Glomerular visceral epithelial cell (primary cell): ENCODE measurements at regions not wholly inside any gene's neighbourhood (a gene's known extent, or its start where the extent isn't known, plus 50 kb on each side); places are given as distances from the start of the nearest gene placed in this dataset.

ENCODE experiments used
- DNase-seq: peaks from one replicate; pipeline ENCODE4 v3.0.0-alpha.2; 2016; ENCODE audit errors: extremely low spot score

DNA sequence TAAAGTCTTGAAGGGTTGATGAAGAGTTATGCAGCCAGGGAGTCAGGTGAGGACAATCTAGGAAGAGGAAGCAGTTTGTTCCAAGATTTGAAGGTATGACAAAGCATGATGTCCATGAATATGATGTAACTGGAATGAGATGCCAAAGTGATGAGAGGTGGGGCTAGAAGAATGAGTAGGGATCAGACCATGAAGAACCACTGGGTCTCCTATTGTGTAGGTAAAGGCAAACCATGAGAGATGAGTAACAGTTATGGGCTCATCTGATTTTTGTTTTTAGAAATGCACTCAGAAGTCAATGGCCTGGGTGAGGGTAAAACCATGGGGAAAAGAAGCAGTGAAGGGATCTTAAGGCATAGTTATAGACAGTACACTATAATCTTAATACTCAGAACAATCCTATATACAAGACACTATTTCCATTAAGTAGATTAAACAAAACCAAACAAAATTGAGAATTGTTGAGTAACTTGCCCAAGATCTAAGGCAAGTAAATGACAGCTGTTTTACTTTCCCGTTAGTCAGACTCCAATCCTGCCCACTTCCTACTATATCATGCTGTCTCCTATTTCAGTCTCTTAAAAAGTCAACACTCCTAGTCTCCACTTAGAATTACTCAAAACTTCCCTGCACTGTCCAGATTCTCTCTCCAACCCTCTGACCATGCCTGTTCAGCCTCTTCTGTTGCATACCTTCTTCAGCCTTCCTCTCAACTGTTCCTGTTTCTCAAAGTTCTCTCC is 393.8 kb upstream of the MEF2C start:
- no peak for DNase-seq

DNA sequence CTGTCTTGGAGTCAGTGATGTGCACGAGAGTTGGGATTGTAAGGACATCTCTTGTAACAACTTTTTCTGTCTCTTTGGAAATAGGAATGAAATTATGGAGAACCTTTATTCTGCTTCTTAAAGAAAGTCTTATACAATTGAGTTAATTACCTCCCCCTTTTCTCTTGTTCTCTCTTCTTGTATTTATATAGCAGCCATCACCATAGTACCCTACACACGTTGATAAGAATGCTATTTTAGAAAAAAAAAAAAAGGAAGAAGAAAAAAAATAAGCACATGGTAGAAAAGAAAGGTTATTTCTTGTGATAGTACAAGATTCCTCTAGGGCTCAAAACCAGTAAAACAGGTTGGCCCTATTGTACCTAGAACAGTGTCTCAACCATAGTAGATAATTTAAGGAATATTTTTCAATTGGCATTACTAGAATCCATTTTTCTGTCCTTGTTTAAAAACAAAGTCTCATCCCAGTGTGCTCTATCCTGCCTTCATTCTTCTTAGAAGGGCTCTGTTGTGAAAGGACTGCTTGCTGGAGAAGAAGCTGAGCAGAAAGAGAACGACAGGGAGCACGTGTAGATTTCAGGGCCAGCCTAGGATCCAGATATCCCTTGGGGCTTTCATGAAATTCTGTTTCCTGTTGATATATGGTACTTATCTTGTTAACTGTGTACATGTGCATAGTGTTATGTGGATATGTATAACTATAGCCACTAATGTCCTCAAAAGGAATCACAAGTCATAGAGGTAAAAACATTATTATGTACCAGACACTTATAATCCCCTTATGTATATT is 392.3 kb upstream of the MEF2C start:
- no peak for DNase-seq

DNA sequence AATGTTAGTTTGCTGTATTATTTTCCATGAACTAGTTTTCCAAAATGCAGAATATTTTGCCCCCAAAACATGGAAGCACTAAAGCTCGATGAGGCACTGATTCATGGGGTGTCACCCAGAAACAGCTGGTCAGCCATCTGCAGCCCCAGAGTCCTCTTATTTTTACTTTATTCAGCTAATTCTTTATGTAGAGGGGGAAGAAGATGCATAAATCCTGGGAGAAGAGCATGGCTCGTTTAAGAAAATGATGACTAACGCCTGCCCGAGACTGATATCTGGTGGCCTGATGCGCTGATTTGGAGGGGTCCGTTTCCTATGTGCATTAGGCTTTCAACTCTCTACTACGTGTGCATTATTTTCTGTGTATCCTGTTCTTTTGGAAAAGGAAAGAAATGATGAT is 390.3 kb upstream of the MEF2C start:
- DNase-seq, result no peak

DNA sequence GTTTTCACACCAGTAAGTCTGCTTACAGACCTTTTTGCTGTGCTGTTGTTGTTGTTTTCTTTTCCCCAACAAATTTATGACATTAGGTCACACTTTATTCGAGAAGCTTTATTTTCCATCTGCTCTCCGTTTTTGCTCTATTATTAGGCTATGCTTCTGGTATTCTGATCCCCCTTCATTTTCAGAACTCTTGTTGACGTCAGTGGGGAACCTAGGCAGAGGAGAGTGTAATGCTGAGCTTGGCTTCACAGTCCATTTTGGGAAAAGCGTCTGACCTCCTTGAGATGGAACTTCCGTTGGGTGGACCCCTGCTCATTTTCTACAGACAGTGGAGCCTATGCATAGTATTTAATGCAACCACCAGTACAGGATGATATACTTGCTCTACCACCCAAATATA is 387.9 kb upstream of the MEF2C start:
- no peak for DNase-seq

DNA sequence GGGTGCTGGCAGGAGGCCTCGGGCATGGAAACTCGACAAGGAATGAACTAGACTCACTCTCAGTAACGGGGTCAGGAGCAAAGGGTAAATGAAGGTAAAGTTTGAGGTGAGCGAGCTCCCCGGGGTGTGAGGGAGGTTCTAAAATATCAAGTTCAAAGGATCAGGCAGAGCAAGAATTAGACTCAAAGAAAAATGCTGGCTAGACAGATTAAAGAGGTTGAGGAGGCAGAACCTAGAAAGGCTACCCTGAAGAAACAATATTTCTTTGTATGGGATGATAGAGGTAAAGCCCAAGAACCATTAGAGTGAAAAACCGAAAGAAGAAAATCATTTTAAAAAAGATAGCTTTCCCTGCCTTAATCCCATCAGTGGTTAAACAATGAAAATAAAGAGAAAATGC is 386.7 kb upstream of the MEF2C start:
- DNase-seq, result no peak

DNA sequence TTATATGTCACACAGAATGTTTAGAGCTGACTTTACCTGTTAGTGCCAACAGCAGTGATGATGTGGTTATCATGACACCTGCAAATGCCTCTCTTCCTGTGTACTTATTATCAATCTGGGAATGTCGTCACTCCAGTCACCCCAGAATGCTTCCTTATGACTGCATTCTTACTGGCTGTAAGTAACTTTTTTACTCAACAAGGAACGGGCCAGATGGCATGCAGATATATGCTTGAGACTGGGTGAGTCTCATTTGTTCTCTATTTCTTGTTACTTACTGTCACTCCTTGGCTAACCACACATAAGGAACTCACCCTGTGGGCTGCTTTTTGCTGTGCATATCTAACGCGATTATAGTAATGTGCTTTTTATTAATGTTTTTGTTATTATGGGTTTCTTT is 385.5 kb upstream of the MEF2C start:
- DNase-seq, result no peak

DNA sequence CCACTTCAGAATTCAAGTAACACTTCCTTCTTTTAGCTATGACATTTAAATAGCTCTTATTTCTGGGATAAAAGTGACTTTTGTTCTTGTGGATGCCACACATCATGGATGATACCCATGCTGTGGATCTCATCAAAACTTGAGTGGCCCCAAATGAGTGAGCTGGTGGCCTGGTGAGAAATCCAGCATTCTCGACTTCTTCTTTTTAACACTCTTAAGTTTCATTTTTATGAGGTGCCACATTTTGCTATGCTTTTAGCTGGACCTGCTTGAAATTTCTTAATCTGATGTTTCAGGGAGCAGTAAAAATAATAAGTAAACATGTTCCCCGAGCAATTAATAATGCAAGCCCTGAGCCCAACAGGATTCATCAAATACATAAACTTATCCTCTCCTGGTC is 384.8 kb upstream of the MEF2C start:
- no peak for DNase-seq

DNA sequence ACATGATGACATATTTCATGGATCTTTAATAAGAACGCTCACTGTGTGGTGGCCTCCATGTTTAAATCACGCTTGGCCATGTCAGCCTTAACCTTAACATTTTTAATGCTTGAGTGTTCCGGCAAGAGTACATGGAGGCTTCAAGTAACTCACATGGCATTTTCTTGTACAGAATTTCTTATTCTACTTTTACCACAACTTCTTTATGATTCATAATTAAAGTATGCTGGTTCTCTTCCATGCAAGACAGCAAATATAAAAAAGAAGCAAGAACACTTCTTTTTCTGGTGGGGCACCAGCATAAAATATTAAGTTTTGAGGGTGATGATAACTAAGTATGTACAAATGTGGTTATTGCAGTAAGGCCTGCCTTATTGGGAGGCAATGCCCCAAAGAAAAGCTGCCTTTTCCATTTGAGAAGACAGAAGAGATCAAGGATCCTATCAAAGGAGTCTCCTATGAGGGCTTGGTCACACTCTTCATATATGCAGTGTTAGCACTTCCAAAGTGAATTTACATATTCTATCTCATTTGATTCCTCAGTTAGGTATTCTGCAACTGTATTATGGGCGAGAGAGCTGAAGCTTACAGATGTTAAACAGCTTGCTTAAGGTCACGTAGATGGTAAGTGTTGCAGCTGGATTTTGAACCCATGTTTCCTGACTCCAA is 382.7 kb upstream of the MEF2C start:
- peak; percentile 65 for DNase-seq

DNA sequence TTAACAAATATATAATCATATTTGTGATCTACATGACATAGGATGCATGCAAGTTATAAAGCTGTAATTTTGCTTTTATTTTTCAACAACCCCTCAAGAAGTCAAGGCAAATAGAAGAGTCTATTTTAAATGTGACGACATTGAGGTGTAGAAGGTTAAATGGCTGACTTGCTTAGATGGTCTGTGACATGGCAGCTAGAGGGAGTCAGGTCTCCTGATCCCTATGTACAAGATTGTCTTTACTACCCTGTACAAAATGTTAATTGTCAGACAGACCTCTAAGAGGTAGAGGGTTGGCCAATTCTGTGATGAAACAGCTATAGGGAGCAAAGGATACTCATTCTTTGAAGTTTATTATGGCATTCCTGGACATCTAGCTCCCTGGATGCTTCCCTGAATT is 380.9 kb upstream of the MEF2C start:
- no peak for DNase-seq

DNA sequence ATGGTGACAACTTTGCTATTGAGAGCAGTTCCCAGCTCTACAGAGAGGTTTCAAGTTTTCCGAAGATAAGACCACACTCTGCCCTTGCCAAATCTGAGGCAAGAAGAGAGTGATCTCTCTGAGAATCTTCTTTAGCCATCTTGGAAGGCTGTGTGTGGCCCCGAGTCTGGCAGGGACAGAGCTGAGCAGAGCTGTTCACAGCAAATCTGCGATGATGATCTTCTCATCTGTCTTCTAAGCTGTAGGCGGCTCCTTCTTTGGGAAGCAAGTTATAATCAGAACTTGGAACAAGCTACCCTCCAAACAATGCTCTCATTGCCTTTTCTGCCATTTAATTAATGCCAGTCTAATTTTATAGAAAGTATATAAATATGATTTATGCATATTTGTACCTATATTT is 379.0 kb upstream of the MEF2C start:
- no peak for DNase-seq

DNA sequence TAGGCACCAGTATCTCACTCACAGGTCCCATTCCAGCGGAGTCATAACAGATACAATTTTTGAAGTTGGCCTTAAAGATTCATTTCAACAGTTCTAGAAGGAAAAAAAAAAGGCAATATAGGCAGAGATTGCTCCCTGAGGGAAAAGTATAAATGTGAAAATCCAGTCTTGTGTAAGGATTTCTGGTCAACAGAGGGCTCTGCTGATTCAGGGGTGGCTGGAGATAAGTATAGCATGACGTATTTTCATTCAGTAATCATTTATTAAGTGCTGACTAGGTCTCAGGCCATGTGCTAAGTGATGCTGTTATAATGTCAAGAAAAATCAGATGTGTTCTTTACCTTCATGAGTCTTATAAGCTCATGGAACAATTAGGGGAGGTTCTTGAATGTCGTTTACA is 377.3 kb upstream of the MEF2C start:
- DNase-seq, result peak; percentile 15

DNA sequence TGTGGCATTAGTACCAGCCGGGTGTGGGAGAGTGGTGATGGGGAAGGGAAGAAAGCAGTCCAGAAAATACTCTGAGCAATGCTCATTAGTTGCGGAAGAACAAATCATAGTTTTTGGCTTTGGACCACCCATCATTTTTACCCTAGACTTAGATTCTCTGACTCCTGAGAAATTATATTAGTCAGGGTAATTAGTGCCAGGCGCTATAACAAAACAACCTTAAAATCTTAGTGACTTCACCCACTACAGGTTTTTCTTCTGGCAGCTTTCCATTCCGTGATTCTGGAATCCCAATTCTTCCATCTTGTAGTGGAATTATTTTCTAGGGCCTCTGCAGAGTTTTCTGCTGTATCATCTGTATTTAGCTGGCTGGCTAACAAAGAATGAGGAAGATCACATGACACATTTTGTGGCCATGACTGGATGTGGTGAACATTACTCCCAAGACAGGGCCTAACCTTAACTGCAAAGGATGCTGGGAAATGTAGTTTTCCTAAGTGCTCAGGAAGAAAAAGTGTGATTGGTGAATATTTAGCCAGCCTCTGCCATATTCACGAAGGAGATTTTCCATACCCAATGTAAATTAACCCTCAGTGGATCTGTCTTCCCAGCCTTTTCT is 373.0 kb upstream of the MEF2C start:
- DNase-seq, result peak; percentile 26

DNA sequence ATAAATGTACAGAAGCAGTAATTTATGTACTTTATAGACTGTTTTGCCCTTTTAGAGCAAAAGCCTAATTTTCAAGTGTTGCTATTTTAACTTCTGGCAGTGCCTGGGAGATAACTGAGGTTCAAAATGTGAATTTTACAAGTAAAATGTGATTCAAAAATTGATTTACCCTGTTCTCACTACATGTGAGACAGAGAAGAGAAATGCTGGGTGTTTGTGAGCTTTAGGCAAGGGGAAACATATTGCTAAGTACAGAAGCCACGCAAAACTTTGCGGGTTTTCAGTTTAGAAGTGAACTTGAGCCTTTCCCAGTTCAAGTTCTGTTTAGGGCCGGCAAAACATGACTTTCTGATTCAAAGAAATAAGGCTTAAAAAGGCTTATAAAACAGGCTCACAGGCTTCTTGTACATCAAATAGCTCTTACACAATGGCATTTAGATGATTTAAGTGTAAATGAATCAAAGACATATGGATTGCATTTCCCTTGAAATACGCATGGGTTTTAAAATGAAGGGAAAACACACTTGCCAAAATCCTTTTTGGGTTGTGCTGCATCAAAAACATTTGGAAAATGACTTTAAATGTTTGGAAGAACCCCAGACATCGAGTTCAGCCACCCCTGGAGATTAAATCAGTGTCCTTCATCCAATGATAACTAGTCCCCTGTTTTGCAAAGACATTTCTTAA is 370.8 kb upstream of the MEF2C start:
- no peak for DNase-seq

DNA sequence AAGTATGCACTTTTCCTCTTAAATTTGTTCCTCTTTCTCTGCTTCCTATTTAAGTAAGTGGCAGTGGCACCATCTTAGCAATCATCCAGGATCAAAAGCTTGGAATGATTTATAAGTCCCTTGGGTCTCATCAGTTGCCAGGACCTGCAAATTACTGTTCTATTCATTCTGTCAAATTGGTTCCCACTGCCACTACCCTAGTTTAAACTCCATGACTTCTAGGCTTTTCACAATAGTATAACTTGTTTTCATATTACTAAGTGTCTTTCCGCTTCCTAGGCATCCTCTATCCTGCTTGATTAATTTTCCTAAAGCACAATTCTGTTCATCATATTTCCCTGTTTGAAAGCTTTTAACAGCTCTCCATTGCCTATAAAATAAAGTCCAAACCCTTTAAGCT is 363.9 kb upstream of the MEF2C start:
- DNase-seq, result no peak

DNA sequence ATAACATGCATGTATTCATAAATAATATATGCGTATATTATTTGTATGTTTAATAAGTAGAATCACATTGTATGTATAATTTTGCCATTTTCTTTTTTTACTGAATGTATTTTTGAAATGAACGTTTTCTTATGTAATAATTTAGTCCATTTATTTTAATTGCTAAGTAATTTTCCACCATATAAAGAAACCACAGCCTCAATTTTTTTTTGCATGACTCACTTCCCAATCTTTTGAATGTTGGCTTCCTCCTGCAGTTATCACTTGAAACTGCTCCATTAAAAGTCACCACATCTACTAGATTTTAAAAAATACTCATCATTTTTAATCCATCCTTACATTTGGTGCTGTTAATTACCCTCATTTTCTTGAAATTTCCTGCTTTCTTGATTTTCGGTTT is 363.3 kb upstream of the MEF2C start:
- no peak for DNase-seq

DNA sequence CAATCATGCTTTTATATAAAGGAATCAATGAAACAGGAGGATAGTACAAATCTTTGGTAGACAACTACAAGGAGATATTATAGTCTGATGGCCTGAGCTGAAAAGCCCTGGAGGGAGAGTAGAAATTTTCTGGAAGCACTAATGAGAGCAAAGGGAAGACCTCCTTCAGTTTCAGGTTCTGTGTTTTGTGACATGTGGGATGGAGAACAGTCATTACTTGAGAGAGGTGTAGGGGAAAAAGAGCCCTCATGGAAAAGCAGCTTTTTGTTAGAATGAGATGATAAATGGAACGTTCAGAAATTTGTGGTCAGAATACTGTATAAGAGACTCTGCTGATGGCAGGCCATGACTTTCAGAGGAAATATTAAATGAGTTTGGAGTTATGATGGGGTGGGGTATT is 360.6 kb upstream of the MEF2C start:
- no peak for DNase-seq

DNA sequence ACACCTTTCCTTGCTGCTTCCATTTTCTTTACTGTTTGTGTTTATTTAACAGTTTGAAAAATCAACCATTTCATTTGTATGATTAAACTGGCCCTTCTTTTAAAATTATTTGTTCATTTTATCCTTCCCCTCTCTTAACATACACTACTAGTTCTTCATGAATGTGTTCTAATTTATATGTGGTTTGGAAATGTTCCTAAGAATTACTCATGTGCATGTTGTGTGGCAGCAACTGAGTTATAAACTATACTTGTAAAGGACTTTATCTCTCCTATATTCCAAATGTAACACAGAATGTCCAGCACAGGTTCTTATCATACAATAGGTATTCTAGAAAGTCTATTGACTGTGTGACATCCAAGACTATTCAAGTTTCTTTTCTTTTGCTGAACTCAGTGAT is 358.2 kb upstream of the MEF2C start:
- no peak for DNase-seq

DNA sequence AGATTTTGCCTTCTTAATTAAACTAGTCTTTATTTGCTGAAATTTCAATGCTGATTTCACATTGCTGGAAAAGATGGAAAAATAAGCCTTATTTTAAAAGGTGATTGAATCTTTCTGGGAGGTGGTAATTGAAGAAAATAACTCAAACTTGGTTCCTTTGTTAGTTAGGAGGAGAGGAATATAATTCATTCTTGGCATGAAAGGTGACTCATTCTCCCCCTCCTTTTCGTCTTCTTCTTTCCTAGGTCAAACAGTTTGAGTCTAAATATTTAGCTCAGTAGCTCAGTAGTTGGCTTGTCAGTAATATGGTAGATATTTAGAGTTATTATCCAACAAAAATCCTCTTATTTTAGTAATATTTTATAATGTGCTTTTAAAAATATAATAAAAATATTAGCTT is 353.9 kb upstream of the MEF2C start:
- no peak for DNase-seq

DNA sequence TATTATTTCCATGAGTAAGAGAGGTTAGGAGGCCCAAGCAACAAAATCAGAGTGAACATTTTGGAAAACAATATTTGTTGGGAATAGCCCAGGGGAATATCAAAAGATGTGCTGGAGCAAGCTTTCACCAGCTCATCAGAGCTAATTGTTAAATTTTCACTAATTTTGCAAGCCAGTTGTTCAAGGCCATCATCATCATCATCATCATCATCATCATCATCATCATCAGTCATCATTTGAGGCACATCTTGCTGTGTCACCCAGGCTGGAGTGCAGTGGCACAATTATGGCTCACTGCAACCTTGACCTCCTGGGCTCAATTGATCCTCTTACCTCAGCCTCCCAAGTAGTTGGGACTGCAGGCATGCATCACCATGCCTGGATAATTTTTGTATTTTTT is 350.5 kb upstream of the MEF2C start:
- DNase-seq, result no peak

DNA sequence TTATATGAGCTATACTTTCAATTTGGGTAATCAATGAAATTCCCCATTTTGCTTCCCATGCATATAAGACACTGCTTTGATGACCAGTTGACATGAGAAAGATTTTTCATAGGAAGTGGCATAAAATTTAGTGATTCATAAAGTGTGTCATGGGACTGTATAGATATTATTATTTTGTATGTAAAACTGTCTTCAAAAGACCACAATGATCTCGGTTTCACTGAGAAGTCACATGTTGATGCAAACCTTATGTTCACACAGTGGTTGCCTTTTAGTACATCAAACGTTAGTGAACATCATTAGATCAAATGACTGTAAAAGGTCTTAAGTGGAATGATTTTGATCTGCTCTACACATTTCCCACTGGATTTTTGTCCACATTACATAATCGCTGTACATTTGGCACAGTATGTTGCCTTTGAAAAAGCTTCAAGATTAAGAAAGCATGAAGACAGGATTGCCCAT is 349.2 kb upstream of the MEF2C start:
- no peak for DNase-seq

DNA sequence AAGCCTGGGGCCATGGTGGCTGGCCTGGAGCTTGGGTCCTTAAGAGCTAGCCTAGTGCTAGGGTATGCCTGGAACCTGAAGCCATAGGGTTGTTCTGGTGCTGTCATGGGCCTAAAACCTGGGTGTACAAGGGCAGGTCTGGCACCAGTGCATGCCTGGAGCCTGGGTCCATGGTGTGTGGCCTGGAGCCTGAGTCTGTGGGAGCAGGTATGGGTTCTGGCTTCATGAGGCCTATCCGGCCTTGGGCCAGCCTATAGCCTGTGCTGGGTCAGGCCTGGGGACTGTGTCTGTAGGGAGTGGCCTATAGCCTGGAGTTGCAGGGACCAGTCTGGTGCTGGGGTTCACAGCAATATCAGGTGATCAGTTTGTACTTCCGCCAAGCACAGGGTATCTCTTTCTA is 347.2 kb upstream of the MEF2C start:
- no peak for DNase-seq
